Liver (tissue), 8 donors: ENCODE measurements at regions not wholly inside any gene's neighbourhood (a gene's known extent, or its start where the extent isn't known, plus 50 kb on each side); places are given as distances from the start of the nearest gene placed in this dataset.

Experiments used
- DNase-seq: peaks from one replicate; pipeline ENCODE4 v3.0.0-alpha.2; 2017; ENCODE audit warnings: low spot score
- H3K27ac ChIP-seq, 2 donors: one replicate each; pipeline ENCODE4 v1.7.0; 2013; ENCODE audit warnings: inconsistent platforms in 2 of 2, low read length in 2 of 2, control low read depth in 1 of 2, low read depth in 1 of 2, mild to moderate bottlenecking in 1 of 2
- H3K27me3 ChIP-seq, 4 donors: one replicate each; pipeline versions ENCODE4 v1.6.1 to v1.7.0; 2013; ENCODE audit warnings: low read length in 3 of 4, inconsistent platforms in 1 of 4, mild to moderate bottlenecking in 1 of 4, moderate library complexity in 1 of 4; ENCODE audit not compliant: control insufficient read depth in 4 of 4, insufficient read depth in 4 of 4
- H3K36me3 ChIP-seq, 4 donors: one replicate each; pipeline versions ENCODE4 v1.6.1 to v1.7.0; 2013; ENCODE audit warnings: low read length in 3 of 4, mild to moderate bottlenecking in 3 of 4, low read depth in 1 of 4, moderate library complexity in 1 of 4; ENCODE audit not compliant: control insufficient read depth in 4 of 4, insufficient read depth in 3 of 4
- H3K4me1 ChIP-seq, 4 donors: one replicate each; pipeline versions ENCODE4 v1.6.1 to v1.7.0; 2013; ENCODE audit warnings: low read length in 3 of 4, mild to moderate bottlenecking in 3 of 4, moderate library complexity in 1 of 4; ENCODE audit not compliant: control insufficient read depth in 4 of 4, insufficient read depth in 4 of 4
- H3K4me3 ChIP-seq, 3 donors: one replicate each; pipeline versions ENCODE4 v1.6.1 to v1.7.0; 2013; ENCODE audit warnings: low read length in 3 of 3, control low read depth in 1 of 3, low read depth in 1 of 3, mild to moderate bottlenecking in 1 of 3
- H3K9ac ChIP-seq, 2 donors: one replicate each; pipeline ENCODE4 v1.7.0; 2013; ENCODE audit warnings: low read length in 2 of 2, mild to moderate bottlenecking in 2 of 2, moderate library complexity in 2 of 2, control low read depth in 1 of 2, low read depth in 1 of 2
- H3K9me3 ChIP-seq, 4 donors: one replicate each; pipeline versions ENCODE4 v1.6.1 to v1.7.0; 2013; ENCODE audit warnings: low read length in 3 of 4; ENCODE audit not compliant: control insufficient read depth in 4 of 4
- EGR1 ChIP-seq, 2 donors: IDR thresholded peaks; 2 replicates each; pipeline ENCODE4 v1.6.1; 2016 to 2018; ENCODE audit warnings: antibody characterized with exemption in 2 of 2, low read depth in 2 of 2
- FOXA1 ChIP-seq: IDR thresholded peaks from 2 replicates; pipeline ENCODE4 v1.6.1; 2016; ENCODE audit warnings: antibody characterized with exemption
- FOXA2 ChIP-seq: IDR thresholded peaks from 2 replicates; pipeline ENCODE4 v1.6.1; 2016; ENCODE audit warnings: antibody characterized with exemption
- GABPA ChIP-seq, 2 donors: IDR thresholded peaks in 1 of 2; conservative IDR thresholded peaks in 1 of 2; 2 replicates each; pipeline ENCODE4 v1.6.1; 2016; ENCODE audit warnings: antibody characterized with exemption in 2 of 2, mild to moderate bottlenecking in 1 of 2, moderate library complexity in 1 of 2
- HNF4A ChIP-seq, 2 donors: conservative IDR thresholded peaks; 2 replicates each; pipeline ENCODE4 v1.6.1; 2016; ENCODE audit warnings: antibody characterized with exemption in 2 of 2, mild to moderate bottlenecking in 2 of 2
- HNF4G ChIP-seq: IDR thresholded peaks from 2 replicates; pipeline ENCODE4 v1.6.1; 2016; ENCODE audit warnings: antibody characterized with exemption
- JUND ChIP-seq, 2 donors: IDR thresholded peaks; 2 replicates each; pipeline ENCODE4 v1.6.1; 2016; ENCODE audit warnings: antibody characterized with exemption in 2 of 2
- NR2F2 ChIP-seq: IDR thresholded peaks from 2 replicates; pipeline ENCODE4 v1.6.1; 2016; ENCODE audit warnings: antibody characterized with exemption
- RAD21 ChIP-seq, 2 donors: IDR thresholded peaks; 2 replicates each; pipeline ENCODE4 v1.6.1; 2016; ENCODE audit warnings: antibody characterized with exemption in 2 of 2, mild to moderate bottlenecking in 2 of 2
- RXRA ChIP-seq, 2 donors: IDR thresholded peaks; 2 replicates each; pipeline ENCODE4 v1.6.1; 2017 to 2018; ENCODE audit warnings: antibody characterized with exemption in 2 of 2, mild to moderate bottlenecking in 1 of 2
- SP1 ChIP-seq: IDR thresholded peaks from 2 replicates; pipeline ENCODE4 v1.6.1; 2018; ENCODE audit warnings: antibody characterized with exemption, mild to moderate bottlenecking
- TAF1 ChIP-seq: conservative IDR thresholded peaks from 2 replicates; pipeline ENCODE4 v1.6.1; 2016; ENCODE audit warnings: antibody characterized with exemption, mild to moderate bottlenecking
- YY1 ChIP-seq: IDR thresholded peaks from 2 replicates; pipeline ENCODE4 v1.6.1; 2016; ENCODE audit warnings: antibody characterized with exemption, mild to moderate bottlenecking
- WGBS: extraction: QIAGEN DNeasy Blood & Tissue Kit; methylation state at CpG from one replicate; pipeline ENCODE4 v1.1.7; 2013; 5-methylcytosine and 5-hydroxymethylcytosine counted together
- TF ChIP-seq, protein P1 (sequence below): IDR thresholded peaks from 2 replicates; pipeline ENCODE4 v1.6.1; 2016; ENCODE audit warnings: antibody characterized with exemption, mild to moderate bottlenecking
- TF ChIP-seq, protein P2 (sequence below): IDR thresholded peaks from 2 replicates; pipeline ENCODE4 v1.6.1; 2016; ENCODE audit warnings: antibody characterized with exemption
- TF ChIP-seq, protein P3 (sequence below): IDR thresholded peaks from 2 replicates; pipeline ENCODE4 v1.6.1; 2016; ENCODE audit warnings: antibody characterized with exemption
- TF ChIP-seq, protein P4 (sequence below): fragments of 150-350 bp; IDR thresholded peaks from 2 replicates; pipeline ENCODE4 v1.5.1; 2017; ENCODE audit warnings: improper control_type of control experiment, low read depth, low read length; ENCODE audit not compliant: missing input control
- TF ChIP-seq, protein P5 (sequence below): IDR thresholded peaks from 2 replicates; pipeline ENCODE4 v1.6.1; 2016; ENCODE audit warnings: antibody characterized with exemption
- donor health status: healthy.
- donor health status: healthy.
- donor health status: healthy.
- donor health status: healthy.
- donor health status: healthy.

DNA sequence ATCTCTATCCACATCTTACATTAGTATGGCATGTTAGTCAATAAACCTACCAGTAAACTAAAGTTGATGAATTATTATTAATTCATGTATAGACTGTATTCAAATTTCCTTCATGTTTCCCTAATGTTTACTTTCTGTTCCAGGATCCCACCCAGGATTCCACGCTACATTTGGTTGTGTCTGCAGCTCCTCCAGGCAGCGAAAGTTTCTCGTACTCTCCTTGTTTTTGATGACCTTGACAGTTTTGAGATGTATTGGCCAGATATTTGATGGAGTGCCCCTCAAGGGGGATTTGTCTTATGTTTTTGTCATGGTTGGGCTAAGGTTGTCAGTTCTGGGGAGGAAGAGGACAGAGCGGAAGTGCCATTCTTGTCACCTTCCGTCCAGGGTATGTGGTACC is 445.2 kb upstream of the CDH4 start:
- Histone ChIP-seq H3K27ac (no peak overlapping the region), H3K4me3 (no peak overlapping the region), H3K4me1 (no peaks in the 10 kb centered on the region), H3K36me3 (no peaks in the 10 kb centered on the region), H3K27me3 (no peaks in the 10 kb centered on the region), H3K9me3 (peaks cover 0 to 4% (median under 1%) of the 10 kb centered on the region in 4 donors), H3K9ac (no peak overlapping the region)
- no peak for DNase-seq
- WGBS = 91% methylated on average over 5 of the region's 5 CpGs
- TF ChIP-seq EGR1 (IDR thresholded peaks at IDR 0.05; ENCODE audit: low read depth in 2 of 2) (no peak), GABPA (IDR thresholded peaks at IDR 0.05 in 1 of 2, conservative IDR thresholded peaks at IDR 0.05 in 1 of 2) (no peak), RAD21 (IDR thresholded peaks at IDR 0.05) (no peak), SP1 (no peak), HNF4G (no peak), HNF4A (conservative IDR thresholded peaks at IDR 0.05) (no peak), YY1 (no peak), JUND (IDR thresholded peaks at IDR 0.05) (no peak), FOXA1 (no peak), NR2F2 (no peak), FOXA2 (no peak), TAF1 (no peak), RXRA (IDR thresholded peaks at IDR 0.05) (no peak)
- TF ChIP-seq, protein P1, sequence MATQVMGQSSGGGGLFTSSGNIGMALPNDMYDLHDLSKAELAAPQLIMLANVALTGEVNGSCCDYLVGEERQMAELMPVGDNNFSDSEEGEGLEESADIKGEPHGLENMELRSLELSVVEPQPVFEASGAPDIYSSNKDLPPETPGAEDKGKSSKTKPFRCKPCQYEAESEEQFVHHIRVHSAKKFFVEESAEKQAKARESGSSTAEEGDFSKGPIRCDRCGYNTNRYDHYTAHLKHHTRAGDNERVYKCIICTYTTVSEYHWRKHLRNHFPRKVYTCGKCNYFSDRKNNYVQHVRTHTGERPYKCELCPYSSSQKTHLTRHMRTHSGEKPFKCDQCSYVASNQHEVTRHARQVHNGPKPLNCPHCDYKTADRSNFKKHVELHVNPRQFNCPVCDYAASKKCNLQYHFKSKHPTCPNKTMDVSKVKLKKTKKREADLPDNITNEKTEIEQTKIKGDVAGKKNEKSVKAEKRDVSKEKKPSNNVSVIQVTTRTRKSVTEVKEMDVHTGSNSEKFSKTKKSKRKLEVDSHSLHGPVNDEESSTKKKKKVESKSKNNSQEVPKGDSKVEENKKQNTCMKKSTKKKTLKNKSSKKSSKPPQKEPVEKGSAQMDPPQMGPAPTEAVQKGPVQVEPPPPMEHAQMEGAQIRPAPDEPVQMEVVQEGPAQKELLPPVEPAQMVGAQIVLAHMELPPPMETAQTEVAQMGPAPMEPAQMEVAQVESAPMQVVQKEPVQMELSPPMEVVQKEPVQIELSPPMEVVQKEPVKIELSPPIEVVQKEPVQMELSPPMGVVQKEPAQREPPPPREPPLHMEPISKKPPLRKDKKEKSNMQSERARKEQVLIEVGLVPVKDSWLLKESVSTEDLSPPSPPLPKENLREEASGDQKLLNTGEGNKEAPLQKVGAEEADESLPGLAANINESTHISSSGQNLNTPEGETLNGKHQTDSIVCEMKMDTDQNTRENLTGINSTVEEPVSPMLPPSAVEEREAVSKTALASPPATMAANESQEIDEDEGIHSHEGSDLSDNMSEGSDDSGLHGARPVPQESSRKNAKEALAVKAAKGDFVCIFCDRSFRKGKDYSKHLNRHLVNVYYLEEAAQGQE = no peak
- TF ChIP-seq, protein P2, sequence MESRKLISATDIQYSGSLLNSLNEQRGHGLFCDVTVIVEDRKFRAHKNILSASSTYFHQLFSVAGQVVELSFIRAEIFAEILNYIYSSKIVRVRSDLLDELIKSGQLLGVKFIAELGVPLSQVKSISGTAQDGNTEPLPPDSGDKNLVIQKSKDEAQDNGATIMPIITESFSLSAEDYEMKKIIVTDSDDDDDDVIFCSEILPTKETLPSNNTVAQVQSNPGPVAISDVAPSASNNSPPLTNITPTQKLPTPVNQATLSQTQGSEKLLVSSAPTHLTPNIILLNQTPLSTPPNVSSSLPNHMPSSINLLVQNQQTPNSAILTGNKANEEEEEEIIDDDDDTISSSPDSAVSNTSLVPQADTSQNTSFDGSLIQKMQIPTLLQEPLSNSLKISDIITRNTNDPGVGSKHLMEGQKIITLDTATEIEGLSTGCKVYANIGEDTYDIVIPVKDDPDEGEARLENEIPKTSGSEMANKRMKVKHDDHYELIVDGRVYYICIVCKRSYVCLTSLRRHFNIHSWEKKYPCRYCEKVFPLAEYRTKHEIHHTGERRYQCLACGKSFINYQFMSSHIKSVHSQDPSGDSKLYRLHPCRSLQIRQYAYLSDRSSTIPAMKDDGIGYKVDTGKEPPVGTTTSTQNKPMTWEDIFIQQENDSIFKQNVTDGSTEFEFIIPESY = no peak
- TF ChIP-seq, protein P3, sequence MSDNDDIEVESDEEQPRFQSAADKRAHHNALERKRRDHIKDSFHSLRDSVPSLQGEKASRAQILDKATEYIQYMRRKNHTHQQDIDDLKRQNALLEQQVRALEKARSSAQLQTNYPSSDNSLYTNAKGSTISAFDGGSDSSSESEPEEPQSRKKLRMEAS = no peak
- TF ChIP-seq, protein P4, sequence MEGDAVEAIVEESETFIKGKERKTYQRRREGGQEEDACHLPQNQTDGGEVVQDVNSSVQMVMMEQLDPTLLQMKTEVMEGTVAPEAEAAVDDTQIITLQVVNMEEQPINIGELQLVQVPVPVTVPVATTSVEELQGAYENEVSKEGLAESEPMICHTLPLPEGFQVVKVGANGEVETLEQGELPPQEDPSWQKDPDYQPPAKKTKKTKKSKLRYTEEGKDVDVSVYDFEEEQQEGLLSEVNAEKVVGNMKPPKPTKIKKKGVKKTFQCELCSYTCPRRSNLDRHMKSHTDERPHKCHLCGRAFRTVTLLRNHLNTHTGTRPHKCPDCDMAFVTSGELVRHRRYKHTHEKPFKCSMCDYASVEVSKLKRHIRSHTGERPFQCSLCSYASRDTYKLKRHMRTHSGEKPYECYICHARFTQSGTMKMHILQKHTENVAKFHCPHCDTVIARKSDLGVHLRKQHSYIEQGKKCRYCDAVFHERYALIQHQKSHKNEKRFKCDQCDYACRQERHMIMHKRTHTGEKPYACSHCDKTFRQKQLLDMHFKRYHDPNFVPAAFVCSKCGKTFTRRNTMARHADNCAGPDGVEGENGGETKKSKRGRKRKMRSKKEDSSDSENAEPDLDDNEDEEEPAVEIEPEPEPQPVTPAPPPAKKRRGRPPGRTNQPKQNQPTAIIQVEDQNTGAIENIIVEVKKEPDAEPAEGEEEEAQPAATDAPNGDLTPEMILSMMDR = no peak
- TF ChIP-seq, protein P5, sequence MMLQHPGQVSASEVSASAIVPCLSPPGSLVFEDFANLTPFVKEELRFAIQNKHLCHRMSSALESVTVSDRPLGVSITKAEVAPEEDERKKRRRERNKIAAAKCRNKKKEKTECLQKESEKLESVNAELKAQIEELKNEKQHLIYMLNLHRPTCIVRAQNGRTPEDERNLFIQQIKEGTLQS = no peak
